ENCODE measurements at regions not wholly inside any gene's neighbourhood (a gene's known extent, or its start where the extent isn't known, plus 50 kb on each side); places are given as distances from the start of the nearest gene placed in this dataset.

GRCh38 chr2:3075991-3076340 lies 301.7 kb downstream of the EIPR1 start:
- Histone ChIP-seq H3K4me2 (ENCODE audit: extremely low read depth, insufficient read depth, low read length) (no peak overlapping the region), H3K27me3 (ENCODE audit: control insufficient read depth, insufficient read depth, low read length) (no peaks in the 10 kb centered on the region), H3K9ac (ENCODE audit: insufficient read depth, low read length) (no peak overlapping the region), H4K20me1 (ENCODE audit: control insufficient read depth, extremely low read depth, insufficient read depth, low read length) (no peaks in the 10 kb centered on the region), H2AFZ (ENCODE audit: low read length) (no peak overlapping the region), H3K9me3 (ENCODE audit: control insufficient read depth, insufficient read depth, low read depth, low read length) (no peaks in the 10 kb centered on the region), H3K79me2 (ENCODE audit: control insufficient read depth, insufficient read depth, low read length) (no peaks in the 10 kb centered on the region), H3K4me3 (replicated peaks in 1 of 4; ENCODE audit: control extremely low read depth in 1 of 4, insufficient read depth in 1 of 4, low read depth in 3 of 4, low read length in 4 of 4) (no peak overlapping the region), H3K27ac (ENCODE audit: insufficient read depth, low read length) (no peak overlapping the region), H3K36me3 (ENCODE audit: control insufficient read depth, insufficient read depth, low read length) (no peaks in the 10 kb centered on the region), H3K4me1 (ENCODE audit: control insufficient read depth, extremely low read depth, insufficient read depth, low read length) (no peaks in the 10 kb centered on the region)
- DNase-seq (ENCODE audit: low read depth in 2 of 2) = no peak
- TF ChIP-seq EZH2 (IDR thresholded peaks at IDR 0.05; ENCODE audit: low read length, missing control alignments) (no peak), CTCF (conservative IDR thresholded peaks at IDR 0.05 in 1 of 2, IDR thresholded peaks at IDR 0.05 in 1 of 2; ENCODE audit: low read depth in 1 of 2, low read length in 2 of 2) (no peak)

GRCh38 chr2:3075316-3075990 lies 302.2 kb downstream of the EIPR1 start:
- Histone ChIP-seq H3K27me3 (ENCODE audit: control insufficient read depth, insufficient read depth, low read length) (no peaks in the 10 kb centered on the region), H3K79me2 (ENCODE audit: control insufficient read depth, insufficient read depth, low read length) (no peaks in the 10 kb centered on the region), H4K20me1 (ENCODE audit: control insufficient read depth, extremely low read depth, insufficient read depth, low read length) (no peaks in the 10 kb centered on the region), H3K9me3 (ENCODE audit: control insufficient read depth, insufficient read depth, low read depth, low read length) (no peaks in the 10 kb centered on the region), H2AFZ (ENCODE audit: low read length) (no peak overlapping the region), H3K4me3 (replicated peaks in 1 of 4; ENCODE audit: control extremely low read depth in 1 of 4, insufficient read depth in 1 of 4, low read depth in 3 of 4, low read length in 4 of 4) (no peak overlapping the region), H3K27ac (ENCODE audit: insufficient read depth, low read length) (no peak overlapping the region), H3K36me3 (ENCODE audit: control insufficient read depth, insufficient read depth, low read length) (no peaks in the 10 kb centered on the region), H3K9ac (ENCODE audit: insufficient read depth, low read length) (no peak overlapping the region), H3K4me2 (ENCODE audit: extremely low read depth, insufficient read depth, low read length) (no peak overlapping the region), H3K4me1 (ENCODE audit: control insufficient read depth, extremely low read depth, insufficient read depth, low read length) (no peaks in the 10 kb centered on the region)
- TF ChIP-seq EZH2 (IDR thresholded peaks at IDR 0.05; ENCODE audit: low read length, missing control alignments) (no peak), CTCF (conservative IDR thresholded peaks at IDR 0.05 in 1 of 2, IDR thresholded peaks at IDR 0.05 in 1 of 2; ENCODE audit: low read depth in 1 of 2, low read length in 2 of 2) (no peak)
- no peak for DNase-seq (ENCODE audit: low read depth in 2 of 2)

DNA sequence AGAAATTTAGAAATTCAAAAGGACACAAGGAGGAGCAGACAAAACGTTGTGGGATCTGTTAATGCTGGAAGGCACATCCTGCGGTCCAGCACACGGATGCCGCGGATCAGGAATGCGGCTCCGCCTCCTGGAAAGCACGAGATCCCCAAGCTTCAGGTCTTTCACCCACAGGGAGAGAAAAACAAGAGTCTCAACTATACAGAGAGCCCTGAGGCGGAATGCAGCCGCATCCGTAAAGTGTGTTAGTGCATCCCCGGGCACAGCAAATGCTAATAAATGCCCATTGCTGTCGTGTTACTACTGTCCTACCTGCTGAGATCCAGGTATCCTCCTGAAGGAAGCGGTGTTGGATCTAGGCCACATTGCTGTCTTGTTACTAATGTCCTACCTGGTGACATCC lies 303.9 kb downstream of the EIPR1 start:
- no peak overlapping the region for H2AFZ ChIP-seq (ENCODE audit: low read length)
- no peak for TF ChIP-seq EZH2 (IDR thresholded peaks at IDR 0.05; ENCODE audit: low read length, missing control alignments)
- TF ChIP-seq CTCF (conservative IDR thresholded peaks at IDR 0.05 in 1 of 2, IDR thresholded peaks at IDR 0.05 in 1 of 2; ENCODE audit: low read depth in 1 of 2, low read length in 2 of 2) = no peak
- no peak overlapping the region for H3K27ac ChIP-seq (ENCODE audit: insufficient read depth, low read length)
- H4K20me1 ChIP-seq (ENCODE audit: control insufficient read depth, extremely low read depth, insufficient read depth, low read length) = no peaks in the 10 kb centered on the region
- no peak overlapping the region for H3K9ac ChIP-seq (ENCODE audit: insufficient read depth, low read length)
- DNase-seq (ENCODE audit: low read depth in 2 of 2) = no peak
- H3K79me2 ChIP-seq (ENCODE audit: control insufficient read depth, insufficient read depth, low read length) = no peaks in the 10 kb centered on the region
- no peaks in the 10 kb centered on the region for H3K27me3 ChIP-seq (ENCODE audit: control insufficient read depth, insufficient read depth, low read length)
- no peaks in the 10 kb centered on the region for H3K9me3 ChIP-seq (ENCODE audit: control insufficient read depth, insufficient read depth, low read depth, low read length)
- no peaks in the 10 kb centered on the region for H3K36me3 ChIP-seq (ENCODE audit: control insufficient read depth, insufficient read depth, low read length)
- no peaks in the 10 kb centered on the region for H3K4me1 ChIP-seq (ENCODE audit: control insufficient read depth, extremely low read depth, insufficient read depth, low read length)
- no peak overlapping the region for H3K4me2 ChIP-seq (ENCODE audit: extremely low read depth, insufficient read depth, low read length)
- no peak overlapping the region for H3K4me3 ChIP-seq (replicated peaks in 1 of 4; ENCODE audit: control extremely low read depth in 1 of 4, insufficient read depth in 1 of 4, low read depth in 3 of 4, low read length in 4 of 4)

Data from fibroblast of lung (primary cell).